ENCODE measurements at regions not wholly inside any gene's neighbourhood (a gene's known extent, or its start where the extent isn't known, plus 50 kb on each side); places are given as distances from the start of the nearest gene placed in this dataset.
"Not testable (repeated sequence)": the region's sequence is repeated elsewhere in the genome, so short reads cannot be mapped to it uniquely, and the experiment has no call there.

DNA sequence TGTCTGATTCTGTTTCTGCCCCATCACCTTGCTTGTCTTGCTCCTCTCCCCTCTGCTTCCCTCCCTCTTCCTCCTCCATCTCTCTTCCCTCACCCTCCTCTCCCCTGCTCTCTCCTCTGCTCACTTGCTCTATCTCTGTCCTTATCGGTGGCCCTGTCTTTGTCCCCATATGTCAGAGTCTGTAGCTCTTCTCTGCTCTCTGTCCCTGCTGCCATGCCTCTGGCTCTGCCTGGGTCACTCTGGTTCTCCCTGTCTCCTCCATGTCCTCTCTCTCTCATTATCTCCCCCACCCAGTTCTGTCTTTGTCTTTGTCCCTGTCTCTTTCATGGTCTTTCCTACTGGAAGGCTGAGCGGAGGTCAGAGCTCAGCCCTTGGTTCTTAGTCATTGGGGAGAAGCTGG lies 169.1 kb upstream of the NLRP1 start:
- ATAC-seq: no peak

DNA sequence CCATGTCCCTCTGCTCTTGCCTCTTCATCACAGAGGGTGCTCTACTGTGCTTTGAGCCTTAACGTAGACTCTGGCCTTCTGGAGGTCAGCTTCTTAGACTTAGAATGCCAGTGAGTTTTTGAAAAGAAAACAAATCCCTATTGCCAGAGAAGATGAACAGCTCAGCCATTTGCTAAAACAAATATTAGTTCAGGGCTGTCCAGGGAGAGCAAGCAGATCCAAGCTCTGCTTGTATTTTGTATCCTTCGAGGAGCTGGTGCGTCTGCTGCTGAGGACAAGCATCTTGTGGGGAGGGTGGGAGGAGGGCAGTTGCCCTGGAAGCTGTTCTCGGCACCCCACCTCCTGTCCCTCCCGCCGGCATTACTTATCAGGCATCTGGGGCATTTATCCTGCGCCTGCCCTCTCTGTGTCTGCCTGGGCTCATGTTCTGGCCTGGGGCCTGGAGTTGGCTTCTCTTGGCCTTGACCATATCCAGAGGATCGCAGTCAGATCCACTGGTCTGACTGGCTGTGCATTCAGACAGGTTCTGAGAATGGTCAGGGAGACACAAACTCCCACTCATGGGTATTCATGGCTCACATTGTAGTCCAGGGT lies 173.1 kb upstream of the NLRP1 start:
- no peak for ATAC-seq

DNA sequence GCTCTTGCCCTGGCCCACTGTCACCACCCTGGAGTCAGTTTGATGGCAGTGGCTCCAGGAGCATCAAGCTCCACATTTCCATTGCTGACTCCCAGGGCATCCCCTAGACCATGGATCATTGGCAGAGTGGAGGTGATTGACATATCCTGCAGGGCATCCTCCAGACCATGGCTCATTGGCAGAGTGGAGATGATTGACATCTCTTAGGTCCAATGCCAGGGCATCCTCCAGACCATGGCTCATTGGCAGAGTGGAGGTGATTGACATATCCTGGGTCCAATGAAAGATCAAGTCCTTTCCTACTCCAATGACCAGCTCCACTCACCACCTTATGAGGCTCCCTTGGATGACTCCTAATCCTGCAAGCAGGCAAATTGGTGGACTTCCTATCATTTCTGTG lies 174.3 kb upstream of the NLRP1 start:
- ATAC-seq: peak; percentile 69

DNA sequence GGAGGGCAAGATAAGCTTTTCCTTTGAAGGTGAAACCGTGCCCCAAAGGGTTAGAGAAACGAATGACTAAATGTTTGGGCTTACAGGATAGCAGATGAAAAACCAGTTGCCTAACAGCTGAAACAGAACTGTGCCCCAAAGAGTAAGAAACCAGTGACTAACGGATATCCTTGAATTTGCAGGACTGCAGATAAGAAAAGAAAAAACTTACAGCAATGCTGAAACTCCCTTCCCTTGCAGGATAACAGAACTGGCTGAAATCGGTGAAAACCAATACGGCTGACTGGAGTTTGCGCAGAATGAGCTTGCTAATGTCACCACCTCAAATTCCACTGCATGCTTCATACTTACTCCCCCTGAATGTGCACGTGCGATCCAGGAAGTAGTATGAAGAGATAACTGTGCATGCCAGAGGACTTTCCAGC lies 175.2 kb upstream of the NLRP1 start:
- no peak for ATAC-seq

DNA sequence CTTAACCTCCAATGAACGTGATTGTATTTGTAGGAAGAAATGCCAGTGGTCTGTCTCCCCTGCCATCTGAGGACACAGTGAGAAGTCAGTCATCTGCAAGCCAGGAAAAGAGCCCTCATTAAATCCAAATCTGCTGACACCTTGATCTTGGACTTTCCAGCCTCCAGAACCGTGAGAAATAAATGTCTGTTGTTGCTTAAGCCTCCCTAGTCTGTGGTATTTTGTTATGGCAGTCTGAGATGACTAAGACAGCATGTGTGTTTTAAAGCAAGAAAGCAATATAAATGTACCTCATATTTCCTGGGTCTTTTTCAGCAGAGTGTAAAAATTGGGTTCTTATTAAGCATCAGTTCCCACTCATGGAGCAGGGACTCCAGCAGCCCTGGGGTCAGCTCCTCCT lies 177.9 kb upstream of the NLRP1 start:
- ATAC-seq: no peak

DNA sequence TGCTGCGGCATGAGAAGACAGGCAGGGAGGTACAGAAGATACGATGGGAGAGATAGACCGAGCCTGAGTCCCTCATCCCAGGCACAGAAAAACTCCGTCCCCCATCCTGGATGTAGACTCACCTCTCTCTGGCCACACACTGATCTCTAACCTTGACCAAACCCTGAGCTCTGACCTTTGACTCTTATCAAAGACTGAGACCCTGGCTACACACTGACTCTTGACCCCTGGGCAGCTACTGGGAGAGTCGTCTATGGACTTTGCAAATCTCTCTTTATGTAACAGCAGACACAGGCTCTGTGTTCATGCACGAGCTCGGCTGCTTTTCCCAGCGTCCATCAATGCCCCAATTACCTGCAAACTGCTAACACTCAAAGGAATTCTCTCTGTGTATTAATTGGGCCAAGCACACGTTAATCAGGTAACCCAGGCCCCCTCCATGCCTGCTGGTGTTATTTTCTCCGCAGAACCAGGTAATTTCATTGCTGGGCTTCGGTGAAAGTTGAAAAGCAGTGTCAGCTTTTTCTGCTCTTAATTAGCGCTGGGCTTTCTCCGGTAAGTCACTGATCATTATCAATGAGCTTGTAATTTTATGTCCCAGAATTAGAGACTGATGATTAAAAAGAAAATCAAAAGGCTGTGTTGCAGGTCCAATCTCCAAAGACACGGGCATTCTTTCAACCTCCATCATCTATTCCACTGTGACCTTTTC lies 179.4 kb upstream of the NLRP1 start:
- ATAC-seq: no peak

DNA sequence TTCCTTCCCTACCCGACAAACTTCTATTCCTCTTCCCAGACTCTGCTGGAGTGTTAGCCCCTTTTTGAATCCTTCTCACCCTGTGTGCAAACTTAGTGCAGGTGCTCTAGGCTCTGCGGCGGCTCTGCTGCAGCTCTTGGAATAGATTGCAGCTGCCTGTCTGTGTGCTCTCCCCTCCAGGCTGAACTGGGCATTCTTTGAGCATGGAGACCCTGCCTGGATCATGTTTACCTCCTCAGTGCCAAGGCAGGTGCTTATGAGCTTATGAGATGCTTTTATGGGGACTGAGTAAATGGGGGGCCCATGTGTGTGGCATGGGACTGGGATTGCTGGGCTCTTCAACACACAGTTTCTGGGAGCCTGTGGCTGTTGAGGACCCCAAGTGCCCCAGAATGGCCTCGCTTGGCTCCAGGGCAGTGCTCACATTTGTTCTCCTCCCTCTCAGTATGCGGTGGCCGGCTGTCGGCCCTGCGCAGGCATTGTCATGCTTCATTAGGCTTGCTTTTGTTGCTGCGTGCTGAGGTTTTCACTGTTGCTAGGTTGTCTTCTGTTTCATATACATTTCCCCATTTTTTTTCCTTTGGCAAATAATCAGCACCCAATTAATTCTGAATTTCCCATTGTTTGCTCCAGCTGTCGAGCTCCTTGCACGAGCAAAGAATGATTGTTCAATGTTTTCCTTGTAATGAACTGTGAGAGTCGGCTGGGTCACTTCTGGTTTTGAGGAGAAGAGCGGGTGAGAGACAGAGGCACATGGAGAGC lies 185.5 kb upstream of the NLRP1 start:
- ATAC-seq: peak; percentile 11

DNA sequence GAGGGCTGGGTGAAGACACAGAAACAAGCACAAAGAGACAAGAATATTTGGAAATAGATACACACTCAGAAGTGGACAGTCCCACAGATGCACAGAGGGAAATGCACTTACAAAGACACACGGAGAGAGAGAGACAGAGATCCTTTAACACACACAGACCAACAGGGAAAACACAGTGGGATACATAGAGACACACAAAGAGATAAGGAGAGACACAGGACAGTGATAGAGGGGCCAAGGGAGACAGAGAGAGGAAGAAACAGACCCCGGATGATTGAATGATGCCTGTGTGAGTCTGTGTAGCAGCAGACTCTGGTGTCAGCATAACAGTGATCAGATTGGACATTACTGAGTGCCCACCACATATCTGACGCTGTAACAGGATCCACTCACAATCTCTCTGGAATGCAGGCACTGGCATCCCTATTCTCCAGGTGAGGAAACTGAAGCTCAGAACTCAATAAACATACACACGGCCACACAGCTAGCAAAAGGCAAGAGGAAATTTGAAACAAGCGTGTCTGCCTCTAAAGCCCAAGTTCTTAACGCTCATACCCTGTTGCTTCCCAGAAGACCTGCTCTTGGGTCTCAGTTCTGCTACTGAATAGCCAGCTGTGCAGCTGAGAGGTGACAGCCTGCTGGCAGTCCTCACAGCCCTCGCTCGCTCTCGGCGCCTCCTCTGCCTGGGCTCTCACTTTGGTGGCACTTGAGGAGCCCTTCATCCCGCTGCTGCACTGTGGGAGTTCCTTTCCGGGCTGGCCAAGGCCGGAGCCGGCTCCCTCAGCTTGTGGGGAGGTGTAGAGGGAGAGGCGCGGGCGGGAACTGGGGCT lies 186.3 kb upstream of the NLRP1 start:
- ATAC-seq: no peak

DNA sequence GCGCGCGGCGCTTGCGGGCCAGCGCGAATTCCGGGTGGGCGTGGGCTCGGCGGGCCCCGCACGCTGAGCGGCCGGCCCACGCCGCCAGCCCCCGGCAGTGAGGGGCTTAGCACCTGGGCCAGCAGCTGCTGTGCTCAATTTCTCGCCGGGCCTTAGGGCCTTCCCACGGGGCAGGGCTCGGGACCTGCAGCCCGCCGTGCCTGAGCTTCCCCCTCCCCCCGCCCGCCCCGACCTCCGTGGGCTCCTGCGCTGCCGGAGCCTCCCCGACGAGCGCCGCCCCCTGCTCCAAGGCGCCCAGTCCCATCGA lies 186.9 kb upstream of the NLRP1 start:
- ATAC-seq: not testable (repeated sequence)

DNA sequence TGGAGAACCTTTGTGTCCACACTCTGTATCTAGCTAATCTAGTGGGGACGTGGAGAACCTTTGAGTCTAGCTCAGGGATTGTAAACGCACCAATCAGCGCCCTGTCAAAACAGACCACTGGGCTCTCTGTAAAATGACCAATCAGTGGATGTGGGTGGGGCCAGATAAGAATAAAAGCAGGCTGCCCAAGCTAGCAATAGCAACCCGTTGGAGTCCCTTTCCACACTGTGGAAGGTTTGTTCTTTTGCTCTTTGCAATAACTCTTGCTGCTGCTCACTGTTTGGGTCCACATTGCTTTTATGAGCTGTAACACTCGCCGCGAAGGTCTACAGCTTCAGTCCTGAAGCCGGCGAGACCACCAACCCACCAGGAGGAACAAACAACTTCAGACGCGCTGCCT lies 187.7 kb upstream of the NLRP1 start:
- ATAC-seq: not testable (repeated sequence)

DNA sequence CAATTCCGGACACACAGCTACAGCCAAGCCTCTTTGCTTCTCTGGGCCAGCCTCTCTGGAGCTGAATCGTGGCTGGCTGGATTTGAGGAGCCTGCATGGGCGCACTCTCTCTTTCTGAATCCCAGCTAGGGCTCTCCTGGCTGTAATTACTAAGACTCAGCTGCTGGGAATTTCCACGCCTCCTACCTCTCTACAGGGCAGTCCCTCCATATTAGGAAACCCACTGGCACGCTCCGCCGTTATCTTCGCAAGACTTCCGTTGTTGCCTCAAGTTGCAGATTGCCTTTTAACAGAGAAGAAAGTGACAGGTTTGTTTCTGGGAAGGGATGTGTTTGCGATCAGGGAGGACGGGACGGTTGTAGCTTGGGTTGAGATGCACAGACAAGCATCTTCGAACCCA lies 188.4 kb upstream of the NLRP1 start:
- no peak for ATAC-seq

DNA sequence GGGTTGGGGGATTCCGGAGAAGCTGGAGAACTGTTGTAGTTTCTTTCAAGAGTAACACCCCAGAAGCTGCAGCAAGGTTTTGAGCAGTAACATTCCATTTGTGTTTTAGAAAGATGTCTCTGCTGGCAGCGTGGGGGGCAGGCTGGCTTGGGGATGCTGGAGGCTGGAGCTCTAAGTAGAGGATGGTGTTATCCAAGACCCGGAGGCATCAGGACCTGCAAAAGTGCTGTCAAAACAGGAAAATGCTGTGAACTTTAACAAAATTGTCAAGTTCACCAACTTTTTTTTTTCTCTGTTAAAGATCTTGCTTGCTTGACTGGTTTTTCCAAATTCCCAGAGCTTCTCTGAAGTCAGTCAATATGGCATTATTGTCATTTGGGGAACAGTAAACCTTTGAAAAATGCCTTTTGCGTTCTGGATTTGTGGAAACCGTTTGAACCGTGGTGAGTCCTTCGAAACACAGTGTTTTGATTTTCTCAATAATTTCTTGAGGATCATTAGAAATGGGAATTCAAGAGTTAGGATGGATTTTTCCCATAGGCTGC lies 189.6 kb upstream of the NLRP1 start:
- no peak for ATAC-seq

DNA sequence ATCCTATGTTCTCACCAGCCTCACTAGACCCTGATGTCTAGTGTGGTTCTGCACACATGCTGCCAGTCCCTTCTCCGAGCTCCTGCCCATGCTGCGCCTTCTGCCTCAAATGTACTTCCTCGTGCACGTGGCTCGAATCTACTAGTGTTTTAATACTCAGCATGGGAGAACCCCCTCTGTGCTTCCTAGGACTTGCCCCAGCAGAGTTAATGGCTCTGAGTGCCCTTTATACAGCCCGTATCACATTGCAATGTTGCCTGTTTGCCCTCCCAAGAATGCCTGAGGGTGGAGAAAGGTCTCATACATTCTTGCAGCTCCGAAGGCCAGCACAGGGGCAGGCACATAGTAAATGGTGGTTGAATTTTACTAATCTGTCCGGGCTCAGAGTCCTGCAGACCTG lies 190.8 kb upstream of the NLRP1 start:
- ATAC-seq: no peak

DNA sequence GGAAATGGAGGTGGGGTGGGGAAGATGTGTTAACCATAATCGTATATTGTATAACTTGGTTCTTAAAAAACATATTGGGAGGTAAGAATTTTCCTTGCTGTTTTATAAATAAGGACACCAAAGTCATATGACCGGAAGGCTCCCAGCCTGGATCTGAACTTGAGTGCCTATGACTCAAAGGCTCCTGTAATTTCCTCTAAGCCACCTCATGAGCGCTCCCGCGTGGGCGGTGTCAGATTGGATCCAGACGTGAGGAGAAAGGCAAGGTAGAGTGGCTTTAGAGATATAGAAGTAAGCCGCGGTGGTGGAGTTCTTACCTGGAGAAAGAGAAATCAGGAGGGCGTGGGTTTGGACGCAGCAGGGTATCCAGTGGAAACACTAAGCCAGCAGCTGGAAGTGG lies 196.2 kb upstream of the NLRP1 start:
- peak; percentile 67 for ATAC-seq

DNA sequence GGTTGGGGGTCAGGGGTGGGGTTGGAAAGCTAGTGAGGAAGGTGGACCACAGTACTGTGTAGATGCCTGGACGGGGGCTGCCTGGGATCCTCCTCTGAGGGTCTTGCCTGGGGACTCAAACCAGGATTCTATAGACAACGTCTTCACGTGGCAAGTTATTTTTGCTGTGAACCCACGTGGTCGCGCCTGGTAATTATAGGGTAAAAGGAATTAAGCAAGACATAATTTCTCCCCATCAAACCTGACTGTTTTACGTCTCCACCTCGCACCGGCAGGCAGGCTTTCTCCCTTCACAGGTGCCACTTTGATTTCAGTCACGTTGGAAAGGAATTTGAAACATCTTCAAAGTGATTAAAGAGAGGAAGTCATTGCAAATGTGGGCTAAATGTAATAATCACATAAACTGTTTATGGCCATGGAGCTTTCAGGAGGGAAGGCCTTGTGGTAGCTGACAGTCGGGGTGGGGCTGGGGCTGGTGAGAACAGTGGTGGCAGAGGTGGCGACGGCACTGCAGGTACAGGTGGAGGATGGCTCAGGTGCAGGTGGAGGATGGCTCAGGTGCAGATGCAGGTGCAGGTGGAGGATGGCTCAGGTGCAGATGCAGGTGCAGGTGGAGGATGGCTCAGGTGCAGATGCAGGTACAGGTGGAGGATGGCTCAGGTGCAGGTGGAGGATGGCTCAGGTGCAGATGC lies 197.1 kb upstream of the NLRP1 start:
- no peak for ATAC-seq

DNA sequence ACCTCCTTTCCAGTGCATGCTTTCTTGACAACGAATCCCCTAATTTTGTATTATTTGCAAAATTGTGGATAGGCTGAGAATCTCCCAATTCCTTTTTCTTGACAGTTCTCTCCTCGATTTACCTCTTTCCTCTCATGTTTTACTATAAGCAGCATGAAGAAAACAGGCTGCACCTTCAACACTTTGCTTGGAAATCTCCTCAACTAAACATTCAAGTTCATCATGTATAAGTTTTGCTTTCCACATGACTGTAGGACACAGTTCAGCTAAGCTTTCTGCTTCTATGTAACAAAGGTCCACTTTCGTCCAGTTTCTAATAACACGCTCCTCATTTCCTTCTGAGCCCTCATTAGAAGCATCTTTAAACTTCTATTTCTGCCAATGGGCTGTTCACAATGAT lies 199.0 kb upstream of the NLRP1 start:
- no peak for ATAC-seq

DNA sequence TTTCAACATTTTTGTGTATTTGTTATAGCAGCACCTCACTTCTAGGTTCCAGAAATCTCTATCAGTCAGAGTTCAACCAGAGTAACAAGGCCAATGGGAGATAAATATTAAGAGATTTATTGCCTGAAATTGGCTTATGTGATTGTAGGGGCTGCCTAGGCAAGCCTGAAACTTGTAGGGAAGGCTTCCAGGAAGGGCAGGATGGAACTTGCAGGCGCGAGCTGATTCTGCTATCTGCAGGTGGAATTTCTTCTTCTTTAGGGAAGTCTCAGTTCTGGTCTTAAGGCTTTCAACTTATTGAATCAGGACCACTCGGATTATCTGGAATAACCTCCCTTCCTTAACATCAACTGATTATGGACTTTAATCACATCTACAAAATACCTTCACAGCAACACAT lies 199.5 kb upstream of the NLRP1 start:
- no peak for ATAC-seq

DNA sequence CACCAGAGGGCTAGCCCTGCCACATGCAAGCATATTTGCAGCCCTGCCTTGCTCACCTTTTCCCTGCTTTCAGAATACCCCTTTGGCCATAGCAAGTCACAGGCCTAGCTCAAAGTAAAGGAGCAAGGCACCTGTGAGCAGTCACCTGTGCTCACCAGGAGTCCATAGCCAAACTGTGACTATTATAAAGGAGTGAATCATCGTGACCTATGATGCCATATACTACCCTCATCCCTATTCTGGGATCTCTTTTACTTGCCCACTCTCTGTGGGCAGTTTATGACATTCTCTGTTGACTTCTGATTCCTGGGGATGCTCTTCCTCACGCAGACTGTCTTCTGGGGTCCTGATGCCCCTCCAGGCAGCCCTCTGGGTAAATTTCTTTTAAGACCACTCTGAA lies 200.5 kb upstream of the NLRP1 start:
- no peak for ATAC-seq

DNA sequence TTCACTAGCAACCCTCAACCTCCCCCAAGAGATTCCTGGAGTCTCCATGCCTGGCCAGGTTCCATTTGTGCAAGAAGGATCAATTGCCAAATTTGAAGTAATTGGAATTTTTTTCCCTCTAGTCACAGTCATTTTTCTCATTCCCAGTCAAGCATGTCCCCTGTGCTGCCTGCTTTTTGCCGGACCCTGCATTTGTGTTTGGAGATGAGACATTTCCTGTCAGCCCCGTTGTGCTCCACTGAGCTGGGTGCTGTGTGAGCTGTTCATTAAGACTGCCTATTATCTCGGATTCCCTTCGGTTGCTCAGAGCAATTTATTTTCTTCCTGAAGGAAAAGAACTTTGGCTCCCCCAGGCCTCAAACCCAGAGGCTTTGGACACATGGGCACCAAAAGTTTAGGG lies 201.0 kb upstream of the NLRP1 start:
- ATAC-seq: no peak

DNA sequence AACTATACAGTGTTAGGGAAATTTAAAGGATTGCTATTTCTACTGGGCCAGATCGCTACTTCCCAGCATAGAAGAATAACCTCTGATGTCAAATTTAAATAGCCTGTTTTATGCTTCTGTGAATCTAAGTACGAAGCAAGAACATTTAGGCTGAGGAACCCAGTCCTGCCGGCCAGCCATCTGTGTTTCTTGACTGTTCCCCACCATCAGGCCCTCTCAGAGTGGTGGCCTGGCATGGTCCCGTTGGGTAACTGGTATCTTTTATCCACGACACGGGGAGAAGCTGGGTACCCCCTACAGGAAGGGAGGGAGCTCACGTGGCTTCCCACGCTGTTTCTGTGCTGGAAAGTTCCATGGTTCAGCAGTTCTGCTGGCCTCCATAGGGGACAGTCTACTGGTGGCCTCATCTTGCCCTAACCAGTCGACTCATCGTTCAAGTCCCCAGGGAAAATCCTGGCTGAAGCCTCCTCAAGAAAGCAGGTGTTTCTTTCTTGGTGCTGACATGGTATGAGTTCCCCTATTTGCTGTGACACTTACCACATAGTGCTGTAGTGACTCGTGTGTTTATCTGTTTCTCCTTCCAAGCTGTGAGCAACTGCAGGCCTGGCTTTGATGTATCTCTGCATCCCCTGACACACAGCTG lies 201.7 kb upstream of the NLRP1 start:
- no peak for ATAC-seq

DNA sequence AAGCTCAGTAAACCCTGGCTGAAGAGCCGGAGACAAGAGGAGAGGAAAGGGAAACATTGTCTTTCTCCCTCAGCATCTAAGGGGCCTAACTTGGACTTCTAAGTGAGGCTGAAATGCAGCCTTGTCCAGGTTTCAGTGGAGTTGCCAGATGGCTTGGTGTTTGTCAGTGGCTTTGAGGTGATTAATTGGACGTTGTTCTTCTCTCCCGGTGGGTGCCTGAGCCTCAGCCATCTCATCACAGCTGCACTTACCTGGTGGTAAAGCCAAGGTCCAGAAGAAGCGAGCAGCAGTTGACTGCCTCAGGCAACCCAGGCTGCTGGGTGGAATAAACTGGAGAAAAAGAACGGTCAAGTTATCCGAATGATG lies 202.2 kb upstream of the NLRP1 start:
- ATAC-seq: no peak

All from esophagus mucosa (tissue), 1 donor.